Colonic mucosa (tissue), 4 donors: ENCODE measurements at regions not wholly inside any gene's neighbourhood (a gene's known extent, or its start where the extent isn't known, plus 50 kb on each side); places are given as distances from the start of the nearest gene placed in this dataset.
"Not testable (repeated sequence)": the region's sequence is repeated elsewhere in the genome, so short reads cannot be mapped to it uniquely, and the experiment has no call there.

Experiments used
- DNase-seq: peaks from one replicate; pipeline ENCODE4 v3.0.0-alpha.2; 2020
- H3K27ac ChIP-seq: fragments of 200-600 bp; one replicate; pipeline ENCODE4 v1.8.0; 2021
- H3K27me3 ChIP-seq: fragments of 200-600 bp; one replicate; pipeline ENCODE4 v1.8.0; 2021
- H3K36me3 ChIP-seq: fragments of 200-600 bp; one replicate; pipeline ENCODE4 v1.8.0; 2021
- H3K4me1 ChIP-seq: fragments of 200-600 bp; one replicate; pipeline ENCODE4 v1.8.0; 2021; ENCODE audit warnings: mild to moderate bottlenecking
- H3K4me3 ChIP-seq: fragments of 200-600 bp; one replicate; pipeline ENCODE4 v1.8.0; 2021
- H3K9ac ChIP-seq, 2 donors: one replicate each; pipeline ENCODE4 v1.7.0; 2013; ENCODE audit warnings: control low read depth in 2 of 2, low read depth in 2 of 2, low read length in 2 of 2
- H3K9me3 ChIP-seq: fragments of 200-600 bp; one replicate; pipeline ENCODE4 v1.8.0; 2021
- intact Hi-C: fragments of 100-400 bp; cut with DNase I; formaldehyde crosslinking; loops from one replicate; pipeline ENCODE4 v1.14.1; 2022
- TF ChIP-seq, protein P1 (sequence below): fragments of 200-600 bp; IDR thresholded peaks from one replicate; pipeline ENCODE4 v1.8.0; 2022; ENCODE audit warnings: antibody characterized with exemption, mild to moderate bottlenecking
- donor health status: healthy.
- donor health status: DM: no; HTN: no; CAD: no.
- donor health status: DM: no; HTN: no; CAD: no.

- intact Hi-C loops, result no loop called here
- H3K36me3 ChIP-seq, result no peaks in the 10 kb centered on the region
- DNase-seq, result no peak
- TF ChIP-seq, protein P1, sequence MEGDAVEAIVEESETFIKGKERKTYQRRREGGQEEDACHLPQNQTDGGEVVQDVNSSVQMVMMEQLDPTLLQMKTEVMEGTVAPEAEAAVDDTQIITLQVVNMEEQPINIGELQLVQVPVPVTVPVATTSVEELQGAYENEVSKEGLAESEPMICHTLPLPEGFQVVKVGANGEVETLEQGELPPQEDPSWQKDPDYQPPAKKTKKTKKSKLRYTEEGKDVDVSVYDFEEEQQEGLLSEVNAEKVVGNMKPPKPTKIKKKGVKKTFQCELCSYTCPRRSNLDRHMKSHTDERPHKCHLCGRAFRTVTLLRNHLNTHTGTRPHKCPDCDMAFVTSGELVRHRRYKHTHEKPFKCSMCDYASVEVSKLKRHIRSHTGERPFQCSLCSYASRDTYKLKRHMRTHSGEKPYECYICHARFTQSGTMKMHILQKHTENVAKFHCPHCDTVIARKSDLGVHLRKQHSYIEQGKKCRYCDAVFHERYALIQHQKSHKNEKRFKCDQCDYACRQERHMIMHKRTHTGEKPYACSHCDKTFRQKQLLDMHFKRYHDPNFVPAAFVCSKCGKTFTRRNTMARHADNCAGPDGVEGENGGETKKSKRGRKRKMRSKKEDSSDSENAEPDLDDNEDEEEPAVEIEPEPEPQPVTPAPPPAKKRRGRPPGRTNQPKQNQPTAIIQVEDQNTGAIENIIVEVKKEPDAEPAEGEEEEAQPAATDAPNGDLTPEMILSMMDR, result no peak
- no peak overlapping the region for H3K9ac ChIP-seq
- H3K4me3 ChIP-seq, result no peak overlapping the region
- no peaks in the 10 kb centered on the region for H3K4me1 ChIP-seq
- no peaks in the 10 kb centered on the region for H3K27me3 ChIP-seq
- no peaks in the 10 kb centered on the region for H3K9me3 ChIP-seq
- no peak overlapping the region for H3K27ac ChIP-seq
Measured at GRCh38 chr1:81738875-81739274, 61.9 kb upstream of the ADGRL2 start.

- Histone ChIP-seq H3K9me3 (no peaks in the 10 kb centered on the region), H3K9ac (no peak overlapping the region), H3K27me3 (no peaks in the 10 kb centered on the region), H3K36me3 (no peaks in the 10 kb centered on the region), H3K27ac (no peak overlapping the region), H3K4me1 (no peaks in the 10 kb centered on the region), H3K4me3 (no peak overlapping the region)
- DNase-seq, result no peak
- TF ChIP-seq, protein P1, result no peak
- intact Hi-C loops, result no loop called here
Measured at GRCh38 chr1:81733480-81733879, 67.3 kb upstream of the ADGRL2 start.

GRCh38 chr1:81731989-81732388, 68.7 kb upstream of the ADGRL2 start:
- H3K4me1 ChIP-seq, result no peaks in the 10 kb centered on the region
- no peak overlapping the region for H3K9ac ChIP-seq
- no peak overlapping the region for H3K27ac ChIP-seq
- H3K36me3 ChIP-seq, result no peaks in the 10 kb centered on the region
- H3K4me3 ChIP-seq, result no peak overlapping the region
- H3K27me3 ChIP-seq, result no peaks in the 10 kb centered on the region
- DNase-seq, result no peak
- TF ChIP-seq, protein P1, result no peak
- intact Hi-C loops, result no loop called here
- no peaks in the 10 kb centered on the region for H3K9me3 ChIP-seq

DNA sequence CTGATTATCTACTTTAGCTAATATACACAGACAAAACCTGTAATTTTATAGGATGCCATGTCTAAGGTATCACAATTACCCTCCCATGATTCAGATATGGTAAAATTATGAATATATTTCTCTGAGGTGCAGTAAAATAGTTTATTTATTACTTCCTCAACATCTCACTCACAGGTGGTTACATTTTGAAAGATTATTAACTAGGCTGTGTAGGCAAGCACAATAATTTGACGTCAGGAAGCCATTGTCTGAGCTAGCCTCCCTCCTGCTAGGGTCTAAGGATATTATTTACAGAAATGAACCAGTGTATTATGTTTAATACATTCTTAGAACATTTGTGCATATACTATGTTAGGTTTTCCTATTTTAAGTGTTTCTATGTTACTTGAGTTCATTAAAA, 69.9 kb upstream of the ADGRL2 start:
- Histone ChIP-seq H3K27ac (no peak overlapping the region), H3K4me3 (no peak overlapping the region), H3K36me3 (no peaks in the 10 kb centered on the region), H3K27me3 (no peaks in the 10 kb centered on the region), H3K4me1 (no peaks in the 10 kb centered on the region), H3K9ac (no peak overlapping the region), H3K9me3 (no peaks in the 10 kb centered on the region)
- no peak for DNase-seq
- TF ChIP-seq, protein P1, result no peak
- intact Hi-C loops, result no loop called here

- H3K27ac ChIP-seq, DNase-seq, H3K4me3 ChIP-seq, H3K9me3 ChIP-seq, intact Hi-C loops, H3K36me3 ChIP-seq, H3K27me3 ChIP-seq, H3K4me1 ChIP-seq, H3K9ac ChIP-seq: not testable (repeated sequence)
Measured at GRCh38 chr1:81730299-81730698, 70.4 kb upstream of the ADGRL2 start.

DNA sequence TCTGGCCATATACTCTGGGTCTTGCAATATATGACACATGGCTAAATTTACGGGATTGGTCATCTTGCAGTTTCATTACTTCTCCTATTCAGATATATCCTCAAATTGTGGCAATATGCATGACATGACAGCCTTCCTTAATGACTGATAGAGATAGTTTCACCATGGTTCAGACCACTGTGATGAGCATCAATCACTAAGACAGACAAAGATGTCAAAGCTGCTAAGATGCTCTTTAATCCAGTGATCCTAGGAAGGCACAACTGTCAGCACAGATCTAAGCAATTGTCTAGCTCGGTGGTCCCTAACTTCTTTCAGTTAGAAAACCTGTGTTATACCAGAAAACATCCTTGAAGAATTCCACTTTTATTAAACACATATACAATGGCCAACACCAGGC, 70.9 kb upstream of the ADGRL2 start:
- TF ChIP-seq, protein P1, result no peak
- Histone ChIP-seq H3K4me1 (no peaks in the 10 kb centered on the region), H3K9me3 (no peaks in the 10 kb centered on the region), H3K4me3 (no peak overlapping the region), H3K27ac (no peak overlapping the region), H3K27me3 (no peaks in the 10 kb centered on the region), H3K9ac (no peak overlapping the region), H3K36me3 (no peaks in the 10 kb centered on the region)
- no peak for DNase-seq
- intact Hi-C loops, result no loop called here
